NK-92 (cell line): ENCODE measurements at regions not wholly inside any gene's neighbourhood (a gene's known extent, or its start where the extent isn't known, plus 50 kb on each side); places are given as distances from the start of the nearest gene placed in this dataset.
"Not testable (repeated sequence)": the region's sequence is repeated elsewhere in the genome, so short reads cannot be mapped to it uniquely, and the experiment has no call there.

Source experiments
- DNase-seq: peaks from one replicate; lab custom pipeline; 2025; ENCODE audit not compliant: unreplicated experiment; lab: John Stamatoyannopoulos, UW

DNA sequence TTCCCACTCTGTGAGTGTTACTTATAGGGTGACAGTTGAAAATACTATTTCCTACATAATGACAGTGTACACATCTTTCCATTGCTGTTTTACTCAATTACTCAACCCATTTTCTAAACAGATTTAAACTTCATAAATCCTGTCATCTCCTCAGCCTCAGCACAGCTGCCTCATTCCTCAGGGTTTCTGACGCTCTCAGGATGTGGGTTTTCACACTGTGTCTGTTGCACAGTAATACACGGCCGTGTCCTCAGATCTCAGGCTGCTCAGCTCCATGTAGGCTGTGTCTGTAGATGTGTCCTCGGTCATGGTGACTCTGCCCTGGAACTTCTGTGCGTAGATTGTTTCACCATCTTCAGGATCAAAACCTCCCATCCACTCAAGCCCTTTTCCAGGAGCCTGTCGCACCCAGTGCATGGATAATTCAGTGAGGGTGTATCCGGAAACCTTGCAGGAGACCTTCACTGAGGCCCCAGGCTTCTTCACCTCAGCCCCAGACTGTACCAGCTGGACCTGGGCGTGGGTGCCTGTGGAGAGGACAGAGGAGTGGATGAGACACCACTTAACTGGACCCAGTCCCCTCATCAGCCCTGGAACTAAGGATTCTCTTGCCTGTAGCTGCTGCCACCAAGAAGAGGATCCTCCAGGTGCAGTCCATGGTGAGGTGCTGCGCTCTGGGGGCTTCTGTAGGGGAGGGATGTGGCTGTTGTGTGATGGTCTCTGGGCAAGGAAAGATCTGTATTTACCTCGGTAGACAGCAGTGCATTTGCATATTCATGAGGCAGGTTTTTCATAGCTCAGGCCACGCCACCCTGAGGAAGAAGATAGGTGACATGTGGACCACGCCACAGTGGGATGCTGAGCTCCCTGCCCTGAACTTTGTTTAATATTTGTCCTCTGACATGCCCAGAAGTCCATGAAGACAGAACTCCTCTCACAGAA, 750.2 kb downstream of the TMEM121 start:
- no peak for DNase-seq

DNA sequence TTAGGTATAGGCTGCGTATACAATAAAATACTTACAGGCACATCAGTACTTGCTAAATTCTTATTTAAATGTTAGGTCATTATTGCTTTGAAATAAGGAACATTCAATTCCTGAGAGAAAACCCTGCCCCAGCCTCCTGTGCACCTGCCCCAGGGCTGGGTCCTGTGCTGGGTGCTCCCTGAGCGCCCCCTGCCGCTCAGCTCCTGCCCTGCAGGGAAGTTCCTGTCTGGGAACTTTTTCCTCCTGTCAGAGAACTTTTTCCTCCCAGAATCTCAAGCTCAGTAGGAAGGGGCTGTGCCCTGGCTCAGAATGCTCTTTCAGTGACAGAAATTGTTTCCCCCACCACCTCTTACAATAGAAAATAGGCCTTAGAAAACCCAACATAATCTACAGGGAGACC, 751.1 kb downstream of the TMEM121 start:
- no peak for DNase-seq

GRCh38 chr14:106280876-106281275, 754.5 kb downstream of the TMEM121 start:
- DNase-seq = no peak

DNA sequence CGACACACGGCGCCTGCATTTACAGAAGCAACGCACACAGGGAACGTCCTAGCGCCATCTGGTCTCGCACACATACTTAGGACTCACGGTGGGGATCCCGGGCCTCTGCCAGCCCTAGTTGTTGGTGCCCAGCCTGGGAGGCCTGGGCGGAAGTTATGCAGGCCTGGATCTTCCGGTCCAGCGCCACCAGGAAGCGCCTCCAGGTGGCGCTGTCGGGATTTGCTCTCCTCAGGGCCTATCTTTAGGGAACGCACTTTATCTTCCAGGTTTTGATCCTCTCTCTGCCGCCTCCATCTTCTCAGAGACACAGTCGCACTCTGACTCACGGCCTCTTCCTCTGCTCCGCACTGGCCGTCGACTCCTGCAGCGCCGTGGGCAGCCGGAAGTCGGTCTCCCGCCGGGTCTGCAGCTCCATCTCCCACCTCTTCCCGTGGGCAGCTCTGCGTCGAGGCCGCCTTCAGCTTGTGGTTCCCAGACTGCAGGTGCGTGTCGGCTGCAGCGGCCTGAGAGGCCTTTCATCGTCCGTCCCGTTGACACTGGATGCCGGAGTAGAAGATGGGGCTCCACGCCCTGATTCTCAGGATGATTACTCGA, 760.4 kb downstream of the TMEM121 start:
- DNase-seq = no peak

DNA sequence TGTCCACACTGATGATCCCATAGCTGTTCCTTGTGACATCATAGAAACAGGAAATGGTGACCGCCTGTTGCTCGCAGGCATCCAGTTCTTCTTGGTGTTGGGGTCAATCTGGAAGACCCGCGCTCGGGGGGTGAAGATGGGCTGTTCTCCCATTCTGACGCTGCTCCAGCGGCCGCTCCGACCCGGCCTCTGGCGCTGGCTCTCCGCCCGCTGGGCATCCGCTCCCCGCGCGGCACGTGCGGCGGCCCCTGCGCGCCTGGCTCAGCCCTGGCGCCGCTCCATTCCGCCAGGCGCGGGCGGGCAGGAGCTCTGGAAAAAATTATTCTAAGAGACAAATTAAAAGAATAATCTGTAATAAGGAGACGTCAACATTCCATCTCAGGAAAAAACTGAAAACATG, 761.1 kb downstream of the TMEM121 start:
- no peak for DNase-seq

DNA sequence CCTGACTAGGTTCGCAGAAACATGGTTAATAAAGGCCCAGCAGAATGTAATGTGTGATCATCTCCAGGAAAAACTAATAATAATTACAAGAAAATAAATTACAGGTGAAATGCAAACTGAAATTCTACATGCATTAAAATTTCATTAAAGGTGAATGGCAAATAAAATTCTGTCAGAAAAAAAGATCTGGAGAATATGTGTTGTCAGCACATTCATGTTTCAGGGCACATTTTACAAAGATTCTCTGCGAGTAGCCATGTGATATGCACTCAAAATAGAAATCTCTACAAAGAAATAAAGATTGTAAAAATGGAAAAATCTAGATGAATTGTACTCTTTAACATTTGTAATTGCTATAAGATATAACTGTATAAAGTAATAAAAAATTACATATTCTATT, 765.2 kb downstream of the TMEM121 start:
- DNase-seq = no peak

- DNase-seq = no peak
These were observed 767.9 kb downstream of the TMEM121 start for GRCh38 chr14:106294324-106294723.

- DNase-seq = not testable (repeated sequence)
These were observed 774.6 kb downstream of the TMEM121 start for GRCh38 chr14:106300951-106301510.

DNA sequence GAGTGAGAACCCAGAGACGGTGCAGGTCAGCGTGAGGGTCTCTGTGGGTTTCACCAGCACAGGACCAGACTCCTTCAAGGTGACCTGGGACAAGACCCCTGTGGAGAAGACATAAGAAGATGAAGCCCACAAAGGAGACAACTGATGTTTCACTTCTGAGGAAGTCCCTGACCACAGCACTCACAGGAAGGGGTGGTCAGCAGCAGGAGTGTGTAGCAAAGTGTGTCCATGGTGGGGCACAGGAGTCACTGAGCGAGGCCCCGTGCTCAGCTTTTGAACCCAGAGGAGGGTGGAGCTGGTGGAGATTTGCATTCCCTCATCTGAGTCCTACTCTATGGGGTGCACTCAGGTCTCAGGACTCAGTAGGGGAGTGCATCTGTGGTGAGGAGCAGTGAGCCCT, 775.2 kb downstream of the TMEM121 start:
- DNase-seq = not testable (repeated sequence)

DNA sequence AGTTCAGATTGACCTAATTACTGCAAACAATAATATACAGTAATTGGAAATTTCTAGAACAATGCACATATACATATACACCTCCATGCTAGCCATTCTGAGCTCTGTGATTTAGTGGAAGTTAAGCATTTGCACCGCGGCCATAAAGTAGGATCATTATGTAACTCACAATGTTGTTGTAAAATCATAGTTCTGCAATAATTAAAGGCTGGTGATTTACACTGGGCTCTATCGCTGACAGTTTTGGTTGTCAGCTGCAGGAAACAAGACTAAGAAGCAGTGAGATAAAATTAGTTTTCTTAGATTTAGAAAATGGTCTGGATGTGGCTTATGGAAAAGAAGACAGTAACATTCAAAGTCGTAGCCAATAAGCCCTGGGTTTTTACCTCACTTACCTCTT, 776.3 kb downstream of the TMEM121 start:
- DNase-seq = no peak

- no peak for DNase-seq
These were observed 777.9 kb downstream of the TMEM121 start for GRCh38 chr14:106304271-106304670.

DNA sequence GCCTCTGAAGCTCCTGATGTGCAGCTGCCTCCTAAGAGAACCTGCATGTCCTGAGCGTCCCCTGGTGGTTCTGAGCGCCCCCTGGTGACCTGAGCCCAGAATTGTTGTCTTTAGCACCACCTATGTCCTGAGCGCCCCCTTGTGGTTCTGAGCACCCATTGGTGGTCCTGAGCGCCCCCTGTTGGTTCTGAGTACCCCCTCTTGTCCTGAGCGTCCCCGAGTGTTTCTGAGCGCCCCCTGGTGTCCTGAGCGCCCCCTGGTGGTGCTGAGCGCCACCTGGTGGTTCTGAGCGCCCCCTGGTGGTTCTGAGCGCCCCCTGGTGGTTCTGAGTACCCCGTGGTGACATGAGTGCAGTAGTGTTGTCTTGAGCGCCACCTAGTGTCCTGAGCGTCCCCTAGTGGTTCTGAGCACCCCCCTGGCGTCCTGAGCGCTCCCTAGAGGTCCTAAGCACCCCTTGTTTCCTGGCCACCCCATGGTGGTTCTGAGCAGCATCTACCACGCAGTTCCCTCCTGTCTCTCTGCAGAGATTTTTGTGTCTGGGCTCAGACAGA, 782.5 kb downstream of the TMEM121 start:
- DNase-seq = no peak

DNA sequence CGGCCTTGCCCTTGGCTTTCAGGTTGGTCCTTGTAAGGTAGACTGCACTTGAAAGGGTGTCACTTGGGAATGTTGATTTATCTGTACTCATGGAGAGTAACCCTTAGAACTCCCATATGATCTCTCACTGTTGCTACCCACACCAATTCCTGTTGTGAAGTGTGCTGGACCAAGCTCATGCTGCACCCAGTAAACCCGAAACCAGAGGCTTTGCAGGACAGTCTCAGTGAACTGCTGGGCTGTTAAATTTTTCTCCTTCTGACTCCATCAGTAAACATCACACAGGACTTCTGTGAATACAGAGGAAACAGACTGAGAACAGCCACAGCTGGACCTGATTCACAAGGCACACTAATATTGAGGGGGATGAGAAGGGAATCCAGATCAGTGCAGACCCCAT, 783.0 kb downstream of the TMEM121 start:
- no peak for DNase-seq

- no peak for DNase-seq
These were observed 789.1 kb downstream of the TMEM121 start for GRCh38 chr14:106315436-106315835.

- DNase-seq = no peak
These were observed 791.2 kb downstream of the TMEM121 start for GRCh38 chr14:106317593-106317992.

- DNase-seq = no peak
These were observed 792.3 kb downstream of the TMEM121 start for GRCh38 chr14:106318700-106319099.

DNA sequence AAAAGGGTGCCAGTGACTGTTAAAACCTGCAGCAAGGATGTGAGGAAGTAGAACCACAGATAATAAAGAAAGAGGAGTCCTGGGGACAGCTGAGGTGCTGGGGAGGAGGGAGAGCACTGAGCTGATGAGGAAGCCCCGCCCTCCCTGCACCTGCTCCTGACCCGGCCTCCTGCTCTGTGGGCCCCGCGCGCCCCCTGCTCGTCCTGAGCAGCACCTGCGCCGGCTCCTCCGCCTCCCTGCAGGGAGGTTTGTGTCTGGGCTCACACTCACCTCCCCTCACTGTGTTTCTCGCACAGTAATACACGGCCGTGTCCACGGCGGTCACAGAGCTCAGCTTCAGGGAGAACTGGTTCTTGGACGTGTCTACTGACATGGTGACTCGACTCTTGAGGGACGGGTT, 797.6 kb downstream of the TMEM121 start:
- not testable (repeated sequence) for DNase-seq

GRCh38 chr14:106327234-106327633, 800.9 kb downstream of the TMEM121 start:
- DNase-seq = no peak

DNA sequence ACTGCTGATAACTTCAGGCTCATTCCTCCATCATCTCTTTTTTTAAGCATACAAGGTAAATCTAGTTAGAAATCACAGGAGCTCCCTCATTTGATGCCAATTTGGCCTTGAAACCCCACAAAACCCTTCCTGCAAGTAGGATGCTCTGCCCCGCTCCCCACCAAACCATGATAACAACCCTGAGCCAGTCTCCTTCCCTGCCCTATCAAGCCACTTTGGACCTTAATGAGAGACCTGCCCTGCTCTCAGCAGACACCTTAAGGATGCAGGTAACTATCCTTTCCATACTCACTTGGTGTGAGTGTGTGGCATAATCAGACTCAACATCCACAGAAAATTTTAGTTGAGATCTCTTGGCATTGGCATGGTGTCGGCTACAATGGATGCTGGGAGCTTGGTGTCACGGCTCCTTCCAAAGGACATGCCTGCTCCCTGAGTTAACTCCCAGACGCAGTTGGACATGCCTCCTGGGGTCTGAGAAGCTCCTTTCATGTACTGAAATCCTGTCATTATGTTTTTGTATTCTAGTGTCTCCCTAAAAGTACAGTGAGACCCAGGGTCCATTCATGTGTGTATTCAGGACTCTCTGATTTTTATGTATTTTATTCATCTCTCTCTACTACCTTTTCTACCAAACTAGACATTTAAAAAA, 801.4 kb downstream of the TMEM121 start:
- not testable (repeated sequence) for DNase-seq

GRCh38 chr14:106329243-106329642, 802.9 kb downstream of the TMEM121 start:
- DNase-seq = not testable (repeated sequence)
